ENCODE measurements at regions not wholly inside any gene's neighbourhood (a gene's known extent, or its start where the extent isn't known, plus 50 kb on each side); places are given as distances from the start of the nearest gene placed in this dataset.
A peak's percentile ranks its signal among the peaks of the same experiment; 100 is the strongest.
"Not testable (repeated sequence)": the region's sequence is repeated elsewhere in the genome, so short reads cannot be mapped to it uniquely, and the experiment has no call there.

- DNase-seq: no peak
Observed at GRCh38 chr4:25474690-25475089, 97.6 kb downstream of the ANAPC4 start.

DNA sequence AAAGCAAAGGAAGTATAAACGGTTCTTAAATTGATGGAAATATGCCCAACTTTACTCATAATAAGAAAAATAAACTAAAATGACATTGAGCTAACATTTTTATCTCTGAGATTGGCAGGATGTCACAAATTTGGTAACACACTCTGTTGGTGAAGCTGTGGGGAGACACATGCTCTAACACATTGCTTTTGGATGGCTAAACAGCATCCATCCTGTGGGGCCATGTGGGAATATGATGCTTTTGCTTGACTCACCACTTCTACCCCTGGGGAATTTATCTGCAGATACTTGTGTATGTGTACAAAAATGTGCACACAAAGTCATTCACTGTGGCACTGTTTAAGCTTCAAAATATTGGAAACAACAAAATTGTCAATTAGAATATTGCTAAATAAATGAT, 100.2 kb downstream of the ANAPC4 start:
- DNase-seq: no peak

- no peak for DNase-seq
Observed at GRCh38 chr4:25481648-25482047, 104.6 kb downstream of the ANAPC4 start.

DNA sequence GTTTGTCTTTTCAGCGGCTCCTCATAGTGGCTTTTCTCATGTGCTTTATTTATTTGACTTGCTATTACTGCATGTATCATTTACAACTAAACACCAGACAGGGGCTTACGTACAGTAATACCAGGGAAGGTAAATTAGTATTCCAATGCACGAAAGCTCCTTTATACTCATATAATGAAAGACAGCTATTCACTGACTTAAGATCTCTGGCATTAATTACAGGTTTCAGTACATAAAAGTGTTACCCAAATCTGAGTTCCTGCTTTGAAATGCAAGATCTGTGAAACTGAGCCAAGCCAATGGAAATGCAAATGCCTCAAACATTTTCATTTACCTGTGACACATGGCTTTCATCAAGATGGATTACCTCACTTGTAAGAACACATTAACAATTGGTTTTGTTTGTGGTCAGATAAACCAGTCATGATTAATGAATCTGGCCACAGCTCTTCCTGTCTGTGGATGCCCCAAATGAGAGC, 107.2 kb downstream of the ANAPC4 start:
- no peak for DNase-seq

GRCh38 chr4:25485104-25485503, 108.0 kb downstream of the ANAPC4 start:
- DNase-seq: no peak

GRCh38 chr4:25486171-25486570, 109.1 kb downstream of the ANAPC4 start:
- DNase-seq: no peak

GRCh38 chr4:25487155-25487554, 110.1 kb downstream of the ANAPC4 start:
- DNase-seq: no peak

GRCh38 chr4:25489253-25489797, 112.3 kb downstream of the ANAPC4 start:
- no peak for DNase-seq

DNA sequence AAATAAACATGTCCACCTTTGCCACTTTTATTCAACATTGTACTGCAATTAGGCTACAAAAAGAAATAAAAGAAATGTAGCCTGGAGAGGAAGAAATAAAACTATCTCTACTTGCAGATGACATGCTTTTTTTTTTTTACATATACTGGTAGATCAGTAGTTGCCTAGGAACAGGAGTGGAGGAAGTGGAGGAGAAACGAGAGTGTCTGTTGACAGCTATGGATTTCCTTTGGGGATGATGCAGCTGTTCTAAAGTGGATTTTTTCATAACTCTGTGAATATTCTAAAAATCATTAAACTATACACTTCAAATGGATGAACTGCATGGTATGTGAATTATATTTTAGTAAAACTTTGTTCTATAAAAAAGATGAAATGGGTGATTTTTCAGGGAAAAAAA, 116.4 kb downstream of the ANAPC4 start:
- DNase-seq: no peak

DNA sequence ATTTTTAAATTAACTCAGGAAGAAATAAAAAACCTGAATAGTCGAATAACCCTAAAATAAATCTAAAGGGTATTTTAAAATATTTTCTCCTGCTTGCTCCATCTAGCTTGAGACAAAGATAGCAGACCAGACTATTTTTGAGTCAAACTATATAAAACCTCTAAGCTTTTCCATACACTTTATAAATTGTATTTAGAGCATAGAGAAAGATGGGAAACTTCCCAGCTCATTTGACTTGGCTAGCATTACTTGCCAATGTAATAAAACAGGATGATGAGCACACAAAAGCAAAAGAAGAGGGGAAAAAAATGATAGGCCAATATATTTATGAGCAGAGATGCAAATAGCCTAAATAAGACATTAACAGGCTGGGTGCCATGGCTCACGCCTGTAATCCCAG, 117.1 kb downstream of the ANAPC4 start:
- no peak for DNase-seq

DNA sequence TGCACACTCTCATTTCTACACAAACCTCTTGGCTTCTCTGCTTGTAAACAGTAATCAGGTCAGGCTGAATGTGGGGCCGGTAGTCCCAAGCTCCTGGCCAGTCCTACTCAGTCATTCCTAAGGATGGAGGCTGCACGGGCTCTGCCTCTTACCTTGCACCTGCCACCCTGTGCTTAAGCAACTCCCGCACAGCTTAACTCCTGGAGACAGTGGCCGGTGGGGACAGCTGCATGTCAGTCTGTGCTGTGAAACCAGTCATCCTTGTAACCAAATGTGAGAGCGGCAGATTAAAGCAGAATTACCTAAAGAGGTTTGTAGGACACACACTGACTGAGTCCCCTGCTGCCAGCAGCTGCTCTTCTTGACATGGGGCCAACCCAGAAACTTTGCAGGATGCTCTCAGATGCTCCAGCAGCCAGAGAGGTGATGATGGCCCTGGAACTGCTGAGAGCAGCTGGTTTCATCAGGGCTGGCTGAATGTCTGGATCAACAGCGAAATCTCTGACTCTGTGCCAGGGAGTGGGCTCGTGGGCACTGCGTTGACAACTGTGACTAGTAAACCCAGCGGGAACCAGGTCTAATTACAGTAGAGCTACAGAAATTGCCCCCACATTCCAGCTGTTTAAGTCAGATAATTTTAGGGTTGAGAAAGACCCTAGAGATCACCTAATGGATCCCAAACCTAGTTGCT, 123.7 kb downstream of the ANAPC4 start:
- DNase-seq: peak; percentile 81

GRCh38 chr4:25502115-25502514, 125.1 kb downstream of the ANAPC4 start:
- no peak for DNase-seq

- DNase-seq: no peak
Observed at GRCh38 chr4:25503779-25504178, 126.7 kb downstream of the ANAPC4 start.

- no peak for DNase-seq
Observed at GRCh38 chr4:25504932-25505636, 128.0 kb downstream of the ANAPC4 start.

GRCh38 chr4:25505637-25505991, 128.6 kb downstream of the ANAPC4 start:
- DNase-seq: no peak

DNA sequence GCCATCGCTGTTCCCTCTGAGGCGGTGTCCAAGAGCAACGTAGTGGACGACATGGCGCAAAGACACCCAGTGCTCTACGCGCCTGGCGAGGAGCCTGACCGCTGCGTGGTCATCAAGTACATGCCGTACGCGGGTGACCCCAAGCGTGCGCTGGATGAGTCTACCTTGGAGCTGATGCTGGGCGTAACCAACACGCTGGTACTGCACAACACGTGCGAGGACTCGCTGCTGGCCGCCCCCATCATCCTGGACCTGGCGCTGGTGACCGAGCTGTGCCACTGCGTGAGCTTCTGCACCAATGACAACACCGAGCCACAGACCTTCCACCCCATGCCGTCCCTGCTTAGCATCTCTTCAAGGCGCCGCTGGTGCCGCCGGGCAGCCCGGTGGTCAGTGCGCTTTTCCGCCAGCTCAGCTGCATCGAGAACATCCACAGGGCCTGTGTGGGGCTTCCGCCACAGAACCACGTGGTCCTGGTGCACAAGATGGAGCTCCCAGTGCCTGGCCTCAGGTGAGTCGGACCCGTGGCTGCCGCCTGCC, 129.0 kb downstream of the ANAPC4 start:
- DNase-seq: no peak

DNA sequence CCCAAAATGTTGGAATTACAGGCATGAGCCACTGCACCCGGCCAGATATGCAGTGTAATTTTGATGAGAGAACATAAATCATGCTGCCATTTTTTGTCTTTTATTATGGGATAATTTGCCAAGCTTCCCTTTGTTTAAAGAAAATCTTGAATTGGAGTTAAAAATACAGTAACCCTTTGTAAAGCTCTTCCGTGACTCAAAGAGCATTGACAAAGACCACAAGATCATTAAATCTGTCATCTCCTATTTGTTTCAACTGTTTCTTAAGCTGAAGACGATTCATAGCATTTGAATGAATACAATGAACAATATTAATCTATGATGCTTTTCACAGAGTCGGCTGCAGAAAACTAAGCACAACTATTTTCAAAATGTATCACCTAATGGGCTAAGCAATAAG, 132.6 kb downstream of the ANAPC4 start:
- DNase-seq: no peak

- not testable (repeated sequence) for DNase-seq
Observed at GRCh38 chr4:25511823-25512222, 134.8 kb downstream of the ANAPC4 start.

GRCh38 chr4:25513814-25514213, 136.8 kb downstream of the ANAPC4 start:
- DNase-seq: no peak

DNA sequence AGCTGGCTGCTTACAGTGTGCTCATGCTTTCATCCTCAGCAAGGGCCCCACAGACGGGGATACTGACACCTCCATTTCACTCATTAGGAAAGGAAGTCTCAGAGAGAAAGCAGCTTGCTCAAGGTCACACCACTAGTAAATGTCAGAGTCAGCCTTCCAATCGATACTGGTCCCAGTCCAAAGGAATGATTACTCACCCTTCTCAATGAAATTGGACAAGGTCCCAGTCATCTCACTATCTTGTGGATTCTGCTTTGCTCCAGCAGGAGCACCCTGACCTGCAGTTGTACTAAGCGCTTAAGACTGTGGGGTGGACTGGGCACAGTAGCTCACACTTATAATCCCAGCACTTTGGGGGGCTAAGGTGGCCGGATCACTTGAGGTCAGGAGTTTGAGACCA, 132.2 kb upstream of the SLC34A2 start:
- DNase-seq: no peak

GRCh38 chr4:25524663-25525062, 131.0 kb upstream of the SLC34A2 start:
- DNase-seq: no peak

GRCh38 chr4:25525896-25526295, 129.8 kb upstream of the SLC34A2 start:
- no peak for DNase-seq

DNA sequence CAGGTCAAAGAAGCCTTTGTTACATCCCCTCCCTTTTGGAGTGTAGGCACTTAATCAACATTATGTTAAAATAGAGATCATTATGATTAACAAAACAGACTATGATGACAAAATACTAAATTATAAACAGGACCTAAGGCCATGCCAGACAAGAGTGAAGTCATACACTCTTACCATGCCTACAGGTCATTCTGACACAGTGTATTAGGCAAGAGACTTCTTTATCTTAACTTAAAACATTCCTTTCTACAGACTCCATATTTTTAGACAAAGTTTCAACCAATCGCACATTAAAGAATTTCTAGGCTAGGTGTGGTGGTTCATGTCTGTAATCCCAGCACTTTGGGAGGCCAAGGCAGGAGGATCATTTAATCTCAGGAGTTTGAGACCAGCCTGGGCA, 128.6 kb upstream of the SLC34A2 start:
- DNase-seq: no peak

GRCh38 chr4:25528391-25528790, 127.3 kb upstream of the SLC34A2 start:
- DNase-seq: no peak

Measured in right hindlimb (tissue), 1 donor.